Sigmoid colon (tissue), 6 donors: ENCODE measurements at regions not wholly inside any gene's neighbourhood (a gene's known extent, or its start where the extent isn't known, plus 50 kb on each side); places are given as distances from the start of the nearest gene placed in this dataset.
"Not testable (repeated sequence)": the region's sequence is repeated elsewhere in the genome, so short reads cannot be mapped to it uniquely, and the experiment has no call there.

Source experiments
- DNase-seq: peaks from one replicate; pipeline ENCODE4 v3.0.0-alpha.2; 2019
- H3K27ac ChIP-seq, 4 donors: fragments of 200-600 bp; sonication (generic); one replicate each; pipeline ENCODE4 v1.5.1; 2016 to 2019; ENCODE audit warnings: mild to moderate bottlenecking in 1 of 4
- H3K27me3 ChIP-seq, 3 donors: fragments of 200-600 bp; sonication (generic); one replicate each; pipeline ENCODE4 v1.5.1; 2019; ENCODE audit warnings: mild to moderate bottlenecking in 1 of 3
- H3K36me3 ChIP-seq, 4 donors: fragments of 200-600 bp; sonication (generic); one replicate each; pipeline ENCODE4 v1.5.1; 2016 to 2019
- H3K4me1 ChIP-seq, 4 donors: fragments of 200-600 bp; sonication (generic); one replicate each; pipeline ENCODE4 v1.5.1; 2017 to 2019
- H3K4me3 ChIP-seq, 4 donors: fragments of 200-600 bp; sonication (generic); one replicate each; pipeline ENCODE4 v1.5.1; 2017 to 2019; ENCODE audit warnings: mild to moderate bottlenecking in 2 of 4, moderate library complexity in 1 of 4
- H3K9me3 ChIP-seq, 4 donors: fragments of 200-600 bp in 3 of 4; sonication (generic) in 3 of 4; one replicate each; pipeline versions ENCODE4 v1.5.1 to v1.6.1; 2013 to 2019
- CTCF ChIP-seq, 4 experiments: fragments of 450-650 bp in 3 of 4; fragments of 200-600 bp in 1 of 4; IDR thresholded peaks; one replicate each; pipeline ENCODE4 v1.5.1; 2016 to 2019; ENCODE audit warnings: antibody characterized with exemption in 4 of 4, mild to moderate bottlenecking in 3 of 4, moderate library complexity in 2 of 4
- EP300 ChIP-seq, 4 donors: sonication (generic); formaldehyde crosslinking; IDR thresholded peaks; one replicate each; pipeline ENCODE4 v1.6.1; 2017; ENCODE audit warnings: antibody characterized with exemption in 4 of 4
- POLR2A ChIP-seq, 2 donors: fragments of 450-650 bp; IDR thresholded peaks; one replicate each; pipeline ENCODE4 v1.6.1; 2016; ENCODE audit warnings: antibody characterized with exemption in 2 of 2, mild to moderate bottlenecking in 2 of 2, moderate library complexity in 2 of 2
- POLR2AphosphoS5 ChIP-seq, 4 donors: sonication (generic); formaldehyde crosslinking; IDR thresholded peaks; one replicate each; pipeline ENCODE4 v1.6.1; 2017; ENCODE audit warnings: antibody characterized with exemption in 4 of 4
- WGBS, 2 donors: extraction: QIAGEN DNeasy Blood & Tissue Kit; methylation state at CpG; one replicate each; pipeline ENCODE4 v1.1.7; 2013; 5-methylcytosine and 5-hydroxymethylcytosine counted together
- intact Hi-C: fragments of 100-400 bp; cut with DNase I; formaldehyde crosslinking; loops from one replicate; pipeline ENCODE4 v1.15.1; 2023
- donor health status: healthy with polysubstance abuse.
- donor health status: healthy.

DNA sequence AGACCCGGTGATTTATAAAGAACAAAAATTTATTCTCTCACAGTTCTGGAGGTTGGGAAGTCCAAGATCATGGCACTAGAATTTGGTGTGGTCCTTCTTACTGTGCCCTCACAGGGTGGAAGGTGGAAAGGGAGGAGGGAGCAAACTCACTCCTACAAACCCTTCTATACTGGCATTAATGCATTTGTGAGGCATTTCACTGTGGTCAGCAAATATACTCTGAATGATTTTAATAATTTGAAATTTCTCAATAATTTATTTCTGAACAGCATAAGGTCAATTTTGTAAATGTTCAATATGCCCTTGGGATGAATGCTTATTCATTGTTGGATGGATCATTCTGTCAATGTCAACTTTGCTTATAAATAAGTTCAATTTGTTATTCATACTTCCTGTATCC, 120.6 kb downstream of the GATA6 start:
- TF ChIP-seq CTCF (IDR thresholded peaks at IDR 0.05): no peak
- no peak for TF ChIP-seq POLR2AphosphoS5 (IDR thresholded peaks at IDR 0.05)
- TF ChIP-seq EP300 (IDR thresholded peaks at IDR 0.05): no peak
- H3K27me3 ChIP-seq: no peaks in the 10 kb centered on the region
- no peaks in the 10 kb centered on the region for H3K36me3 ChIP-seq
- H3K4me3 ChIP-seq: no peak overlapping the region
- no peak overlapping the region for H3K27ac ChIP-seq
- no peaks in the 10 kb centered on the region for H3K4me1 ChIP-seq
- peaks cover 0 to 2% (median 0%) of the 10 kb centered on the region in 4 donors for H3K9me3 ChIP-seq
- intact Hi-C loops: no loop called here
- DNase-seq: no peak
- 93 to 97% methylated on average over 1 of the region's 1 CpG for WGBS, 2 donors

DNA sequence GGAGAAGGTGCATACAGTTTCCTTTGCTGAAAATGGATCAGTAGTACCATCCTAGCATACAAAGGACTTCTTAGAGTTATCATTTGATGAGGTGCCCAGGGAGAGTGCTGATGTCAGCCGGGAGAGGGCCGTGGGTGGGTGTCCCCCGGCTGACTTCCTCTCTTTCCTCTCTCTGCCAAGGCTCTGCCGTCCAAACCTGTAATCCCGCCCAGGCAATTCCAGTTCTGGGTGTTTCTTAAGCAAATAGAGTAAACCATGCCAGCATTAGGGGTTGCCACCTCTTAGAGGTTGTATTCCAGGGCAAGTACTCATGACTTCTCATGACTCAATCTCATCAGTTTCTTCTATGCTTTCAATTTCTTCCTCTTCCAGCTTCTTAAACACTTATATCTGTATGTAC, 117.2 kb downstream of the GATA6 start:
- Histone ChIP-seq H3K27ac (peak overlapping the region in 1 of 4 donors; percentile 14), H3K36me3 (no peaks in the 10 kb centered on the region), H3K27me3 (no peaks in the 10 kb centered on the region), H3K9me3 (peaks cover 0 to 2% (median 0%) of the 10 kb centered on the region in 4 donors), H3K4me1 (no peaks in the 10 kb centered on the region), H3K4me3 (no peak overlapping the region)
- DNase-seq: no peak
- no peak for TF ChIP-seq EP300 (IDR thresholded peaks at IDR 0.05)
- 7 to 25% methylated on average over 5 of the region's 5 CpGs for WGBS, 2 donors
- intact Hi-C loops: loop anchor here (10.0 kb wide), 1 partner anchor 62 kb away; no protein-coding TSS in a partner anchor

- H3K36me3 ChIP-seq: no peaks in the 10 kb centered on the region
- DNase-seq: no peak
- peaks cover 0 to 2% (median 0%) of the 10 kb centered on the region in 4 donors for H3K9me3 ChIP-seq
- no peak overlapping the region for H3K4me3 ChIP-seq
- intact Hi-C loops: loop anchor here (10.0 kb wide), 1 partner anchor 61 kb away; no protein-coding TSS in a partner anchor
- no peaks in the 10 kb centered on the region for H3K4me1 ChIP-seq
- H3K27ac ChIP-seq: no peak overlapping the region
- H3K27me3 ChIP-seq: no peaks in the 10 kb centered on the region
- WGBS, 2 donors: 37 to 59% methylated on average over 3 of the region's 3 CpGs
- TF ChIP-seq POLR2AphosphoS5 (IDR thresholded peaks at IDR 0.05): no peak
These were observed 116.2 kb downstream of the GATA6 start for GRCh38 chr18:22285361-22286140.

GRCh38 chr18:22284581-22285360, 115.4 kb downstream of the GATA6 start:
- TF ChIP-seq CTCF (IDR thresholded peaks at IDR 0.05) (no peak), POLR2A (IDR thresholded peaks at IDR 0.05) (no peak), EP300 (IDR thresholded peaks at IDR 0.05) (no peak), POLR2AphosphoS5 (IDR thresholded peaks at IDR 0.05) (no peak)
- H3K36me3 ChIP-seq: no peaks in the 10 kb centered on the region
- peaks cover 0 to 2% (median 0%) of the 10 kb centered on the region in 4 donors for H3K9me3 ChIP-seq
- no peaks in the 10 kb centered on the region for H3K27me3 ChIP-seq
- intact Hi-C loops: loop anchor here (10.0 kb wide), 1 partner anchor 60 kb away; no protein-coding TSS in a partner anchor
- no peak overlapping the region for H3K4me3 ChIP-seq
- H3K4me1 ChIP-seq: no peaks in the 10 kb centered on the region
- WGBS, 2 donors: 39 to 66% methylated on average over 3 of the region's 3 CpGs
- no peak for DNase-seq
- H3K27ac ChIP-seq: no peak overlapping the region

- H3K9me3 ChIP-seq, DNase-seq, H3K36me3 ChIP-seq, H3K4me1 ChIP-seq, H3K4me3 ChIP-seq, H3K27ac ChIP-seq, H3K27me3 ChIP-seq: not testable (repeated sequence)
- intact Hi-C loops: loop anchor here (10.0 kb wide), 1 partner anchor 59 kb away; no protein-coding TSS in a partner anchor
- WGBS, 2 donors: 90 to 95% methylated on average over 4 of the region's 4 CpGs
These were observed 114.5 kb downstream of the GATA6 start for GRCh38 chr18:22283855-22284254.

- Histone ChIP-seq H3K36me3 (no peaks in the 10 kb centered on the region), H3K27ac (no peak overlapping the region), H3K9me3 (no peaks in the 10 kb centered on the region), H3K27me3 (no peaks in the 10 kb centered on the region), H3K4me1 (no peaks in the 10 kb centered on the region), H3K4me3 (no peak overlapping the region)
- intact Hi-C loops: loop anchor here (10.0 kb wide), 1 partner anchor 59 kb away; no protein-coding TSS in a partner anchor
- no peak for DNase-seq
- WGBS, 2 donors: 55 to 77% methylated on average over 3 of the region's 3 CpGs
- TF ChIP-seq POLR2AphosphoS5 (IDR thresholded peaks at IDR 0.05) (no peak), EP300 (IDR thresholded peaks at IDR 0.05) (no peak), POLR2A (IDR thresholded peaks at IDR 0.05) (no peak), CTCF (IDR thresholded peaks at IDR 0.05) (no peak)
These were observed 114.0 kb downstream of the GATA6 start for GRCh38 chr18:22283397-22283796.
